GM19467 (cell line): ENCODE measurements at regions not wholly inside any gene's neighbourhood (a gene's known extent, or its start where the extent isn't known, plus 50 kb on each side); places are given as distances from the start of the nearest gene placed in this dataset.

Experiments
- ATAC-seq: cut with Tn5 transposase; IDR thresholded peaks from one replicate; pipeline ENCODE4 v1.9.1; 2021; ENCODE audit warnings: mild to moderate bottlenecking, moderate library complexity; ENCODE audit not compliant: unreplicated experiment

- no peak for ATAC-seq
Observed at GRCh38 chr5:89380635-89381034, 497.7 kb upstream of the MEF2C start.

GRCh38 chr5:89377767-89378455, 494.9 kb upstream of the MEF2C start:
- ATAC-seq = no peak

- no peak for ATAC-seq
Observed at GRCh38 chr5:89374818-89375521, 492.0 kb upstream of the MEF2C start.

- ATAC-seq = no peak
Observed at GRCh38 chr5:89374144-89374784, 491.3 kb upstream of the MEF2C start.

GRCh38 chr5:89372176-89372575, 489.2 kb upstream of the MEF2C start:
- ATAC-seq = no peak

GRCh38 chr5:89371646-89372045, 488.7 kb upstream of the MEF2C start:
- no peak for ATAC-seq

- no peak for ATAC-seq
Observed at GRCh38 chr5:89359046-89359445, 476.1 kb upstream of the MEF2C start.

GRCh38 chr5:89353837-89354551, 471.0 kb upstream of the MEF2C start:
- no peak for ATAC-seq

GRCh38 chr5:89351975-89352374, 469.0 kb upstream of the MEF2C start:
- no peak for ATAC-seq

- no peak for ATAC-seq
Observed at GRCh38 chr5:89351222-89351621, 468.2 kb upstream of the MEF2C start.

GRCh38 chr5:89350684-89351083, 467.7 kb upstream of the MEF2C start:
- ATAC-seq = no peak

- no peak for ATAC-seq
Observed at GRCh38 chr5:89349246-89349980, 466.4 kb upstream of the MEF2C start.

GRCh38 chr5:89346573-89346972, 463.6 kb upstream of the MEF2C start:
- ATAC-seq = no peak

GRCh38 chr5:89343666-89344065, 460.7 kb upstream of the MEF2C start:
- ATAC-seq = peak; percentile 86

- peak; percentile 29 for ATAC-seq
Observed at GRCh38 chr5:89342106-89342876, 459.3 kb upstream of the MEF2C start.

- no peak for ATAC-seq
Observed at GRCh38 chr5:89338935-89339334, 456.0 kb upstream of the MEF2C start.

GRCh38 chr5:89336111-89336510, 453.1 kb upstream of the MEF2C start:
- ATAC-seq = no peak

GRCh38 chr5:89330140-89330539, 447.2 kb upstream of the MEF2C start:
- ATAC-seq = no peak

- ATAC-seq = no peak
Observed at GRCh38 chr5:89327608-89328007, 444.6 kb upstream of the MEF2C start.

GRCh38 chr5:89324990-89325389, 442.0 kb upstream of the MEF2C start:
- no peak for ATAC-seq
